Left lung (tissue), 4 donors: ENCODE measurements at regions not wholly inside any gene's neighbourhood (a gene's known extent, or its start where the extent isn't known, plus 50 kb on each side); places are given as distances from the start of the nearest gene placed in this dataset.

ENCODE experiments used
- ATAC-seq: fragments of 200-7000 bp; cut with Tn5 transposase; one replicate; pipeline ENCODE4 v1.9.1; 2020; ENCODE audit warnings: moderate library complexity
- DNase-seq, 4 donors: peaks; one replicate each; pipeline ENCODE4 v3.0.0-alpha.2; 2013 to 2020
- H3K27ac ChIP-seq, 2 donors: fragments of 200-600 bp; sonication (generic) in 1 of 2; one replicate each; pipeline versions ENCODE4 v1.5.0 to v1.8.0; 2020 to 2021
- H3K27me3 ChIP-seq, 2 donors: fragments of 200-600 bp; sonication (generic) in 1 of 2; one replicate each; pipeline versions ENCODE4 v1.5.0 to v1.8.0; 2020 to 2021
- H3K36me3 ChIP-seq, 2 donors: fragments of 200-600 bp; sonication (generic) in 1 of 2; one replicate each; pipeline versions ENCODE4 v1.5.0 to v1.8.0; 2020 to 2021
- H3K4me1 ChIP-seq, 2 donors: fragments of 200-600 bp; one replicate each; pipeline ENCODE4 v1.8.0; 2021
- H3K4me3 ChIP-seq, 2 donors: fragments of 200-600 bp; sonication (generic) in 1 of 2; one replicate each; pipeline versions ENCODE4 v1.5.0 to v1.8.0; 2020 to 2021; ENCODE audit warnings: mild to moderate bottlenecking in 1 of 2
- H3K9me3 ChIP-seq, 2 donors: fragments of 200-600 bp; sonication (generic) in 1 of 2; one replicate each; pipeline versions ENCODE4 v1.5.0 to v1.8.0; 2020 to 2021
- CTCF ChIP-seq, 2 donors: fragments of 200-600 bp; sonication (generic) in 1 of 2; IDR thresholded peaks; one replicate each; pipeline versions ENCODE4 v1.5.0 to v1.8.0; 2021; ENCODE audit warnings: antibody characterized with exemption in 2 of 2
- intact Hi-C, 2 donors: fragments of 100-400 bp; cut with DNase I; formaldehyde crosslinking; loops; one replicate each; pipeline versions ENCODE4 v1.11.2 to v1.14.2; 2022
- donor health status: DM: no; HTN: yes; CAD: no.
- donor health status: DM: no; HTN: no; CAD: no.

- peak in 1 of 4 donors; percentile 44 for DNase-seq
- Histone ChIP-seq H3K27ac (no peak overlapping the region), H3K27me3 (no peaks in the 10 kb centered on the region), H3K9me3 (no peaks in the 10 kb centered on the region), H3K36me3 (no peaks in the 10 kb centered on the region), H3K4me3 (no peak overlapping the region), H3K4me1 (no peaks in the 10 kb centered on the region)
- no peak for ATAC-seq
- TF ChIP-seq CTCF (IDR thresholded peaks at IDR 0.05), result no peak
- intact Hi-C loops, result no loop called here
Observed at GRCh38 chr2:49772299-49772970, 618.1 kb upstream of the FSHR start.

DNA sequence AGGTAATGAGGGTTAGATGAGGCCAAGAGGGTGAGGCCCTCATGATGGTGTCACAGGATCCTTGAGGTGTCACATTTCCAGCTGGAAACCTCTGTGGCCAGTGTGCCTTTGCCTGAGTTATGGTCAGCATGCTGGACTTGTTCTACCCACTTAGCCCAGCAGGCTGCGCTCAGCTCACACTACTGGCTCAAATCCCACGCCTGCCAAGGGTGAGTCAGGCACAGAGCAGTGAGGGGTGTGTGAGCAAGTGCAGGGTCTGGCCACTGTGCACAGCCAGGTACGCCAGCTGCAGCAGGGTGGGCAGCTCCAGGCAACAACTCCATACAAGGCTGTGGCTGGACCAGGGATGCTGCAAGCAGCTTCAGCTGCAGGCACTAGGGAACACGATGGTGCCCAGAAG lies 616.6 kb upstream of the FSHR start:
- Histone ChIP-seq H3K4me1 (no peaks in the 10 kb centered on the region), H3K27me3 (no peaks in the 10 kb centered on the region), H3K36me3 (no peaks in the 10 kb centered on the region), H3K9me3 (no peaks in the 10 kb centered on the region), H3K4me3 (no peak overlapping the region), H3K27ac (no peak overlapping the region)
- intact Hi-C loops, result no loop called here
- DNase-seq (peak in 2 of 4 donors; percentile 27 to 44), ATAC-seq (peak; percentile 70)
- TF ChIP-seq CTCF (IDR thresholded peaks at IDR 0.05), result peak in 1 of 2 donors; percentile 25

DNA sequence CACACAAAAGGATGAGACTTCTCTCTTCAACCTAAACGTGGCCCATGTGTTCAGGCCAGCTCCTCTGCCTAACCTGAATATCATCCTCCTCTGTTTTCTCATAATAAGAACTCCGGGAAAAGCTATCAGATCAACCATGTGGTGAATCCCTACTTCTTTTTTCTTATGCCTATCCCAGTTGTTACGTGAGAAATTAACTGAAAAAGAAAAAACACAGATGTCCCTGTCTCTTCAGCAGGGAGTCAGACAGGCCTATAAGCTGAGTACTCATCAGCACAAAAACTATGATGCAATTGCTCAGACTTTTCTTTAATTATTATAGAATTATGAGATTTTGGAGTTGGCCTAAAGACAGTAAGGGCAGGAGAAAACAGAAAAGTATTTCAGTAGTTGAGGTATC lies 613.0 kb upstream of the FSHR start:
- DNase-seq, result peak in 2 of 4 donors; percentile 18 to 32
- H3K27ac ChIP-seq, result no peak overlapping the region
- intact Hi-C loops, result loop anchor here in 1 of 2 donors (10.0 kb wide), 1 partner anchor 307 kb away; no protein-coding TSS in a partner anchor
- no peaks in the 10 kb centered on the region for H3K36me3 ChIP-seq
- H3K9me3 ChIP-seq, result no peaks in the 10 kb centered on the region
- no peaks in the 10 kb centered on the region for H3K4me1 ChIP-seq
- H3K27me3 ChIP-seq, result no peaks in the 10 kb centered on the region
- no peak overlapping the region for H3K4me3 ChIP-seq
- no peak for ATAC-seq
- no peak for TF ChIP-seq CTCF (IDR thresholded peaks at IDR 0.05)

GRCh38 chr2:49755777-49756176 lies 601.5 kb upstream of the FSHR start:
- TF ChIP-seq CTCF (IDR thresholded peaks at IDR 0.05), result no peak
- Histone ChIP-seq H3K9me3 (no peaks in the 10 kb centered on the region), H3K4me3 (no peak overlapping the region), H3K27me3 (no peaks in the 10 kb centered on the region), H3K27ac (no peak overlapping the region), H3K36me3 (no peaks in the 10 kb centered on the region), H3K4me1 (no peaks in the 10 kb centered on the region)
- intact Hi-C loops, result no loop called here
- DNase-seq, result no peak
- no peak for ATAC-seq

GRCh38 chr2:49754381-49754780 lies 600.1 kb upstream of the FSHR start:
- Histone ChIP-seq H3K27ac (no peak overlapping the region), H3K36me3 (no peaks in the 10 kb centered on the region), H3K27me3 (no peaks in the 10 kb centered on the region), H3K4me3 (no peak overlapping the region), H3K4me1 (no peaks in the 10 kb centered on the region), H3K9me3 (no peaks in the 10 kb centered on the region)
- ATAC-seq (no peak), DNase-seq (no peak)
- no peak for TF ChIP-seq CTCF (IDR thresholded peaks at IDR 0.05)
- intact Hi-C loops, result no loop called here
